ENCODE measurements at regions not wholly inside any gene's neighbourhood (a gene's known extent, or its start where the extent isn't known, plus 50 kb on each side); places are given as distances from the start of the nearest gene placed in this dataset.

DNA sequence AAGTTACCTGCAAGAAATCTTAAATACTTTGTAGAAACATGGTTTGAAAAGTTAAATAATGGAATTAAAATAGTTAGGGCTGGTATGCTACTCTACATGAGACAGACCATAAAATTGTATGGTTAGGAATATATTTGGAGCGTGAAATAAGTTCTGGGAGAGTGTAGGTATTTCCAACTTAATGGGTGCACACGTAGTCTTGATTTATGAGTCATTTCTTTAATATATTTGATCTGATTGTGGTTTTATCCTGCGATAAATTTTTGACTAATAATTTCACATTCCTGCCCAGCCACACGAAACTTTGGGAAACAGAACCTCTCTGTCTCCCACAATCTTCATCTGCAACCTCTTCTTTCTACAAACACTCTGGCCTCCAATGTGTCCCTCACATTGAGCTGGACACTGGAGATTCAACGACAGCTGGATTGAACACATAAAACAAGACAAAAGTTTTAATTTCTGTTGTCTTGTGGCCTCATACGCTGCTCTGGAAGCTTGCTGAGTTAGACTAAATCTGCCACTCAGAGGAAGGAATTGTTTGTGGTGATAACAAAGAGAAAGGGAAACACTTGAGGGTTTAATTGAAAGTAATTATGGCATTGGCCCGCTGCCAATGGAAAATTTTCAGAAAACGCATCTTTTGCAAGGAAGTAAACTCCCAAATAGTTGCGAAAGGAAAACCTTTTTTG is 201.8 kb upstream of the ZNF608 start:
- Histone ChIP-seq H3K36me3 (ENCODE audit: control insufficient read depth in 4 of 4, insufficient read depth in 4 of 4, low read length in 4 of 4) (no peaks in the 10 kb centered on the region), H3K4me1 (ENCODE audit: control insufficient read depth in 5 of 5, insufficient read depth in 5 of 5, low read length in 5 of 5) (peaks cover 0 to 8% (median 3%) of the 10 kb centered on the region in 5 donors), H3K4me3 (no peak overlapping the region), H3K9me3 (ENCODE audit: control insufficient read depth in 4 of 4, insufficient read depth in 3 of 4, low read length in 3 of 4) (no peaks in the 10 kb centered on the region), H3K9ac (ENCODE audit: insufficient read depth in 1 of 2, low read length in 2 of 2) (peak overlapping the region in 1 of 2 donors; percentile 20), H3K27me3 (ENCODE audit: control insufficient read depth in 3 of 3, insufficient read depth in 3 of 3, low read length in 2 of 3) (no peaks in the 10 kb centered on the region), H3K27ac (ENCODE audit: low read depth in 1 of 2, low read length in 1 of 2) (no peak overlapping the region)
- WGBS, 2 donors: 27 to 35% methylated on average over 9 of the region's 9 CpGs
- ATAC-seq (ENCODE audit: insufficient read depth, low FRiP score) (no peak), DNase-seq (peak; percentile 23 to 68 (median 66))
- TF ChIP-seq, protein P1, sequence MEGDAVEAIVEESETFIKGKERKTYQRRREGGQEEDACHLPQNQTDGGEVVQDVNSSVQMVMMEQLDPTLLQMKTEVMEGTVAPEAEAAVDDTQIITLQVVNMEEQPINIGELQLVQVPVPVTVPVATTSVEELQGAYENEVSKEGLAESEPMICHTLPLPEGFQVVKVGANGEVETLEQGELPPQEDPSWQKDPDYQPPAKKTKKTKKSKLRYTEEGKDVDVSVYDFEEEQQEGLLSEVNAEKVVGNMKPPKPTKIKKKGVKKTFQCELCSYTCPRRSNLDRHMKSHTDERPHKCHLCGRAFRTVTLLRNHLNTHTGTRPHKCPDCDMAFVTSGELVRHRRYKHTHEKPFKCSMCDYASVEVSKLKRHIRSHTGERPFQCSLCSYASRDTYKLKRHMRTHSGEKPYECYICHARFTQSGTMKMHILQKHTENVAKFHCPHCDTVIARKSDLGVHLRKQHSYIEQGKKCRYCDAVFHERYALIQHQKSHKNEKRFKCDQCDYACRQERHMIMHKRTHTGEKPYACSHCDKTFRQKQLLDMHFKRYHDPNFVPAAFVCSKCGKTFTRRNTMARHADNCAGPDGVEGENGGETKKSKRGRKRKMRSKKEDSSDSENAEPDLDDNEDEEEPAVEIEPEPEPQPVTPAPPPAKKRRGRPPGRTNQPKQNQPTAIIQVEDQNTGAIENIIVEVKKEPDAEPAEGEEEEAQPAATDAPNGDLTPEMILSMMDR (IDR thresholded peaks at IDR 0.05; ENCODE audit: control extremely low read depth, extremely low read depth): no peak

DNA sequence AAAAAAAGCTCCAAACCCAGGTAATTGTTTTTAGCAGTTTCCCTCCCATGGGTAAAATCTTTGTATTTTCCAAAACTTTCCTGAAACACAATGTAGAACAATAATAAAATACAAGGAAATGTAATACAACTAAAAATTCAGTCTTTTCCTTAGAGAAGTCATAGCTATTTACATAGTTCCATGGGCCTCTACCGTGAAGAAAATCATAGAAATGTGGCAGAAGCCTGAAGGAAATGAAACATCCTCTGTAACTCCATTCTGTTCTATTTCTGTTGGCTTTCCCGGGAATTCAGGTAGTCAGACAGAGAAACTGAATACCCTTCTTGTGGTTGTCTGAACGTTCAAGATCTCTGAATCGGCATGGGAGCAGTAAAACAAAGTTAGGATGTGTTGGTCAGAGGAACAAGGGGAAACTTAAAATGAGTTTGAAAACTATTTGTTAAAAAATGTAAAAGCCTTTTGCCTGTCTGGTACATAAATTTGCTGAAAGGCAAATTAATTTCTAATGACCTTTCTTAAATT is 202.4 kb upstream of the ZNF608 start:
- Histone ChIP-seq H3K36me3 (ENCODE audit: control insufficient read depth in 4 of 4, insufficient read depth in 4 of 4, low read length in 4 of 4) (no peaks in the 10 kb centered on the region), H3K9me3 (ENCODE audit: control insufficient read depth in 4 of 4, insufficient read depth in 3 of 4, low read length in 3 of 4) (no peaks in the 10 kb centered on the region), H3K4me1 (ENCODE audit: control insufficient read depth in 5 of 5, insufficient read depth in 5 of 5, low read length in 5 of 5) (peaks cover 0 to 8% (median 3%) of the 10 kb centered on the region in 5 donors), H3K27ac (ENCODE audit: low read depth in 1 of 2, low read length in 1 of 2) (no peak overlapping the region), H3K4me3 (no peak overlapping the region), H3K9ac (ENCODE audit: insufficient read depth in 1 of 2, low read length in 2 of 2) (peak overlapping the region in 1 of 2 donors; percentile 20), H3K27me3 (ENCODE audit: control insufficient read depth in 3 of 3, insufficient read depth in 3 of 3, low read length in 2 of 3) (no peaks in the 10 kb centered on the region)
- 17 to 40% methylated on average over 4 of the region's 4 CpGs for WGBS, 2 donors
- DNase-seq (no peak), ATAC-seq (ENCODE audit: insufficient read depth, low FRiP score) (no peak)
- TF ChIP-seq, protein P1 (IDR thresholded peaks at IDR 0.05; ENCODE audit: control extremely low read depth, extremely low read depth): no peak

DNA sequence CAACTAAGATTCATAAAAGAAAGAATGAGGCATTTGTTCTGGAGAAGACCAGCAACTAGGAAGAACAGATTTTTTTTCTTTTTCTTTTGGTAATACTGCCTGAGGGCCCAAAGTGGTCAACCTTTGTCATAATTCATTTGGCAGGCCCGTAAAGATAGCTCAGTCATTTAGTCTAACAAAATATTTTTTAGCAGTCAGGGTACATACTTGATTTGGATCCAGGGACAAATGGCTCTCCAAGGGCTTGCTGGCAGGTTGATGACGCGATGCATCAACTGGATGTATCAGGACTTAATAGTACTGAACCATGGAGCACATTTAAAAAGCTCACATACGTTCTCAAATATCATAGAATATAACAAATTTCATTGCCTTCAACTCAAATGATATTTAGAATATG is 203.4 kb upstream of the ZNF608 start:
- Histone ChIP-seq H3K9ac (ENCODE audit: insufficient read depth in 1 of 2, low read length in 2 of 2) (no peak overlapping the region), H3K36me3 (ENCODE audit: control insufficient read depth in 4 of 4, insufficient read depth in 4 of 4, low read length in 4 of 4) (no peaks in the 10 kb centered on the region), H3K27me3 (ENCODE audit: control insufficient read depth in 3 of 3, insufficient read depth in 3 of 3, low read length in 2 of 3) (no peaks in the 10 kb centered on the region), H3K4me3 (no peak overlapping the region), H3K27ac (ENCODE audit: low read depth in 1 of 2, low read length in 1 of 2) (no peak overlapping the region), H3K9me3 (ENCODE audit: control insufficient read depth in 4 of 4, insufficient read depth in 3 of 4, low read length in 3 of 4) (no peaks in the 10 kb centered on the region), H3K4me1 (ENCODE audit: control insufficient read depth in 5 of 5, insufficient read depth in 5 of 5, low read length in 5 of 5) (peaks cover 0 to 8% (median 3%) of the 10 kb centered on the region in 5 donors)
- ATAC-seq (ENCODE audit: insufficient read depth, low FRiP score) (no peak), DNase-seq (no peak)
- TF ChIP-seq, protein P1 (IDR thresholded peaks at IDR 0.05; ENCODE audit: control extremely low read depth, extremely low read depth): no peak
- 86 to 90% methylated on average over 4 of the region's 4 CpGs for WGBS, 2 donors

Measured in lung (tissue), 11 donors.